MG63 (cell line): ENCODE measurements at regions not wholly inside any gene's neighbourhood (a gene's known extent, or its start where the extent isn't known, plus 50 kb on each side); places are given as distances from the start of the nearest gene placed in this dataset.
"Not testable (repeated sequence)": the region's sequence is repeated elsewhere in the genome, so short reads cannot be mapped to it uniquely, and the experiment has no call there.

Experiments used
- DNase-seq: peaks from one replicate; pipeline ENCODE4 v3.0.0-alpha.2; 2020
- H3K27me3 ChIP-seq: fragments of 250-450 bp; sonication (Bioruptor Pico); 2 replicates; pipeline ENCODE4 v1.5.1; 2020; ENCODE audit warnings: mild to moderate bottlenecking, moderate library complexity
- H3K36me3 ChIP-seq: fragments of 250-450 bp; sonication (Bioruptor Pico); 2 replicates; pipeline ENCODE4 v1.5.1; 2020; ENCODE audit warnings: mild to moderate bottlenecking, moderate library complexity
- H3K4me3 ChIP-seq: fragments of 250-450 bp; sonication (Bioruptor Pico); 2 replicates; pipeline ENCODE4 v1.5.1; 2020; ENCODE audit warnings: mild to moderate bottlenecking, moderate library complexity
- H3K9me3 ChIP-seq: fragments of 250-450 bp; sonication (Bioruptor Pico); 2 replicates; pipeline ENCODE4 v1.5.1; 2020; ENCODE audit warnings: mild to moderate bottlenecking, moderate library complexity

GRCh38 chr10:15439341-15439842, 68.3 kb upstream of the FAM171A1 start:
- no peak overlapping the region for H3K4me3 ChIP-seq
- H3K9me3 ChIP-seq: no peaks in the 10 kb centered on the region
- DNase-seq: peak; percentile 35
- no peaks in the 10 kb centered on the region for H3K27me3 ChIP-seq
- no peaks in the 10 kb centered on the region for H3K36me3 ChIP-seq

- Histone ChIP-seq H3K36me3 (no peaks in the 10 kb centered on the region), H3K4me3 (no peak overlapping the region), H3K9me3 (no peaks in the 10 kb centered on the region), H3K27me3 (no peaks in the 10 kb centered on the region)
- DNase-seq: peak; percentile 33
Observed at GRCh38 chr10:15436696-15437095, 65.6 kb upstream of the FAM171A1 start.

- H3K27me3 ChIP-seq: no peaks in the 10 kb centered on the region
- no peaks in the 10 kb centered on the region for H3K36me3 ChIP-seq
- no peak for DNase-seq
- no peaks in the 10 kb centered on the region for H3K9me3 ChIP-seq
- H3K4me3 ChIP-seq: peak overlapping the region; percentile 46
Observed at GRCh38 chr10:15433850-15434537, 62.9 kb upstream of the FAM171A1 start.

- no peaks in the 10 kb centered on the region for H3K36me3 ChIP-seq
- H3K4me3 ChIP-seq: no peak overlapping the region
- no peaks in the 10 kb centered on the region for H3K9me3 ChIP-seq
- H3K27me3 ChIP-seq: no peaks in the 10 kb centered on the region
- no peak for DNase-seq
Observed at GRCh38 chr10:15432266-15432665, 61.2 kb upstream of the FAM171A1 start.

- Histone ChIP-seq H3K27me3 (no peaks in the 10 kb centered on the region), H3K4me3 (no peak overlapping the region), H3K36me3 (no peaks in the 10 kb centered on the region), H3K9me3 (no peaks in the 10 kb centered on the region)
- DNase-seq: no peak
Observed at GRCh38 chr10:15430969-15431771, 60.1 kb upstream of the FAM171A1 start.

GRCh38 chr10:15428681-15429080, 57.6 kb upstream of the FAM171A1 start:
- no peaks in the 10 kb centered on the region for H3K36me3 ChIP-seq
- no peak overlapping the region for H3K4me3 ChIP-seq
- no peaks in the 10 kb centered on the region for H3K9me3 ChIP-seq
- H3K27me3 ChIP-seq: no peaks in the 10 kb centered on the region
- no peak for DNase-seq

- Histone ChIP-seq H3K9me3 (no peaks in the 10 kb centered on the region), H3K27me3 (no peaks in the 10 kb centered on the region), H3K36me3 (no peaks in the 10 kb centered on the region), H3K4me3 (no peak overlapping the region)
- DNase-seq: no peak
Observed at GRCh38 chr10:15427843-15428414, 56.8 kb upstream of the FAM171A1 start.

- Histone ChIP-seq H3K4me3 (no peak overlapping the region), H3K27me3 (no peaks in the 10 kb centered on the region), H3K36me3 (no peaks in the 10 kb centered on the region), H3K9me3 (no peaks in the 10 kb centered on the region)
- no peak for DNase-seq
Observed at GRCh38 chr10:15426558-15426957, 55.5 kb upstream of the FAM171A1 start.

- Histone ChIP-seq H3K36me3 (no peaks in the 10 kb centered on the region), H3K27me3 (no peaks in the 10 kb centered on the region), H3K9me3 (no peaks in the 10 kb centered on the region), H3K4me3 (no peak overlapping the region)
- no peak for DNase-seq
Observed at GRCh38 chr10:15426115-15426514, 55.0 kb upstream of the FAM171A1 start.

- H3K36me3 ChIP-seq, H3K27me3 ChIP-seq, H3K9me3 ChIP-seq, DNase-seq, H3K4me3 ChIP-seq: not testable (repeated sequence)
Observed at GRCh38 chr10:15421875-15422274, 50.8 kb upstream of the FAM171A1 start.
